ENCODE measurements at regions not wholly inside any gene's neighbourhood (a gene's known extent, or its start where the extent isn't known, plus 50 kb on each side); places are given as distances from the start of the nearest gene placed in this dataset.

- 79% methylated on average over 2 of the region's 2 CpGs for WGBS (ENCODE audit: low lambda C conversion rate, missing lambda C conversion rate)
- no peak for DNase-seq (ENCODE audit: low spot score)
- no peaks in the 10 kb centered on the region for H3K9me2 ChIP-seq (replicated peaks; ENCODE audit: insufficient read depth)
- no peaks in the 10 kb centered on the region for H3K4me1 ChIP-seq (ENCODE audit: insufficient read depth)
- TF ChIP-seq EZH2phosphoT487 (IDR thresholded peaks at IDR 0.05; ENCODE audit: low read depth, severe bottlenecking, unreplicated experiment) (no peak), EZH2 (IDR thresholded peaks at IDR 0.05; ENCODE audit: borderline replicate concordance) (no peak)
- TF ChIP-seq, protein P1, sequence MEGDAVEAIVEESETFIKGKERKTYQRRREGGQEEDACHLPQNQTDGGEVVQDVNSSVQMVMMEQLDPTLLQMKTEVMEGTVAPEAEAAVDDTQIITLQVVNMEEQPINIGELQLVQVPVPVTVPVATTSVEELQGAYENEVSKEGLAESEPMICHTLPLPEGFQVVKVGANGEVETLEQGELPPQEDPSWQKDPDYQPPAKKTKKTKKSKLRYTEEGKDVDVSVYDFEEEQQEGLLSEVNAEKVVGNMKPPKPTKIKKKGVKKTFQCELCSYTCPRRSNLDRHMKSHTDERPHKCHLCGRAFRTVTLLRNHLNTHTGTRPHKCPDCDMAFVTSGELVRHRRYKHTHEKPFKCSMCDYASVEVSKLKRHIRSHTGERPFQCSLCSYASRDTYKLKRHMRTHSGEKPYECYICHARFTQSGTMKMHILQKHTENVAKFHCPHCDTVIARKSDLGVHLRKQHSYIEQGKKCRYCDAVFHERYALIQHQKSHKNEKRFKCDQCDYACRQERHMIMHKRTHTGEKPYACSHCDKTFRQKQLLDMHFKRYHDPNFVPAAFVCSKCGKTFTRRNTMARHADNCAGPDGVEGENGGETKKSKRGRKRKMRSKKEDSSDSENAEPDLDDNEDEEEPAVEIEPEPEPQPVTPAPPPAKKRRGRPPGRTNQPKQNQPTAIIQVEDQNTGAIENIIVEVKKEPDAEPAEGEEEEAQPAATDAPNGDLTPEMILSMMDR (IDR thresholded peaks at IDR 0.05; ENCODE audit: poor library complexity): no peak
- no peaks in the 10 kb centered on the region for H3K36me3 ChIP-seq (replicated peaks; ENCODE audit: insufficient read depth, low read depth)
- H3K9me3 ChIP-seq (ENCODE audit: low read depth): no peaks in the 10 kb centered on the region
- no peak overlapping the region for H3K27ac ChIP-seq
- no peak overlapping the region for H2AFZ ChIP-seq
- no peaks in the 10 kb centered on the region for H3K27me3 ChIP-seq
- H3K4me2 ChIP-seq: no peak overlapping the region
- no peaks in the 10 kb centered on the region for H4K20me1 ChIP-seq (ENCODE audit: insufficient read depth, poor library complexity, severe bottlenecking)
- no peak overlapping the region for H3K4me3 ChIP-seq
- no peaks in the 10 kb centered on the region for H3K79me2 ChIP-seq
Measured at GRCh38 chr2:207236156-207236935, 70.6 kb upstream of the KLF7 start.

DNA sequence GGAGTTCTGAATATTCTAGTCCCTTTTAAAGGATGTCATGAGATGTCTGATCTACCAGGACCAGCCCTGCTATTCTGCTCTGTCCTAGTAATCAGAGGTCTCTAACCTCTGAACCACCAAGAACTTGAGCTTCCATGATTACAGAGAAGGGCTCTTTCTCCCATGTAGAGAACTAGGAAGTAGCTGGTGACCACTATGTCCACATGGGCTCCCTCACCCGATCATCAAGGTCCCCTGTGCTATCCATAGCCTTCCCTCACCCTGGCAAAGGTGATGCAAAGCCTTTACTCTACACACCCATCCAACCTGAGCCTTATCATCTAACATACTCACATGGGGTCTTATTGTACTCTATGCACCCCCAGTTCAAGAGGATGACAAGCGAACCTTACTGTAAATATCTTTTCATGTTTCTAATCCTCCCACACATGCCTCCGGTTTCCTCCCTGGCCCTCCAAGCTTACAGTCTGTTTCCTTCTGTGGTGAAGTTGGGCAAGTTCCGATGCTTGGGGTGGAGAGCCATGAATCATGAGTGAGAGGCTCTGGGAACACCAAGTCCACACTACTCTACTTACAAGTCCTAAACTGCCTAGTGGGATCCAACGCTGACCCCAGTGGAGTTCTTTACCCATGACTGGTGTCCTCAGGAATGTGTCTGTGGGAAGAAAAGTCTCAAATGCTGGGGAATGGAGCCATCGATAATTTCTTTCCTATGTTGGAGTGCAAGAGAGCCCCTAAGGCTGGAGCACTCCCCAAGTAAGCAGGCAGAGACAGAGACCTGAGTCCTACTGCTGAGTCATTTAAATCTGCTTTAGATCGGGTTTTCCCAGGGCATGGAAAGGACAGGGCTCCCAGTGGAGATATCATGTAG, 73.3 kb upstream of the KLF7 start:
- H3K4me2 ChIP-seq: no peak overlapping the region
- no peaks in the 10 kb centered on the region for H3K9me2 ChIP-seq (replicated peaks; ENCODE audit: insufficient read depth)
- no peaks in the 10 kb centered on the region for H3K27me3 ChIP-seq
- WGBS (ENCODE audit: low lambda C conversion rate, missing lambda C conversion rate): 85% methylated on average over 7 of the region's 7 CpGs
- H4K20me1 ChIP-seq (ENCODE audit: insufficient read depth, poor library complexity, severe bottlenecking): no peaks in the 10 kb centered on the region
- peak overlapping the region; percentile 31 for H3K27ac ChIP-seq
- H2AFZ ChIP-seq: no peak overlapping the region
- H3K36me3 ChIP-seq (replicated peaks; ENCODE audit: insufficient read depth, low read depth): no peaks in the 10 kb centered on the region
- peak; percentile 38 for DNase-seq (ENCODE audit: low spot score)
- H3K4me3 ChIP-seq: no peak overlapping the region
- no peaks in the 10 kb centered on the region for H3K79me2 ChIP-seq
- no peaks in the 10 kb centered on the region for H3K9me3 ChIP-seq (ENCODE audit: low read depth)
- no peaks in the 10 kb centered on the region for H3K4me1 ChIP-seq (ENCODE audit: insufficient read depth)
- no peak for TF ChIP-seq EZH2phosphoT487 (IDR thresholded peaks at IDR 0.05; ENCODE audit: low read depth, severe bottlenecking, unreplicated experiment)
- TF ChIP-seq EZH2 (IDR thresholded peaks at IDR 0.05; ENCODE audit: borderline replicate concordance): no peak
- TF ChIP-seq, protein P1 (IDR thresholded peaks at IDR 0.05; ENCODE audit: poor library complexity): no peak

GRCh38 chr2:207239754-207240494, 74.2 kb upstream of the KLF7 start:
- TF ChIP-seq EZH2 (IDR thresholded peaks at IDR 0.05; ENCODE audit: borderline replicate concordance) (no peak), EZH2phosphoT487 (IDR thresholded peaks at IDR 0.05; ENCODE audit: low read depth, severe bottlenecking, unreplicated experiment) (no peak)
- TF ChIP-seq, protein P1 (IDR thresholded peaks at IDR 0.05; ENCODE audit: poor library complexity): no peak
- WGBS (ENCODE audit: low lambda C conversion rate, missing lambda C conversion rate): 79% methylated on average over 9 of the region's 9 CpGs

More at GRCh38 chr2:207239754-207240494, 74.2 kb upstream of the KLF7 start:
- Histone ChIP-seq H3K4me1 (ENCODE audit: insufficient read depth) (no peaks in the 10 kb centered on the region), H3K79me2 (no peaks in the 10 kb centered on the region), H3K4me3 (no peak overlapping the region), H4K20me1 (ENCODE audit: insufficient read depth, poor library complexity, severe bottlenecking) (no peaks in the 10 kb centered on the region), H3K4me2 (no peak overlapping the region), H3K9me2 (replicated peaks; ENCODE audit: insufficient read depth) (no peaks in the 10 kb centered on the region), H3K27me3 (no peaks in the 10 kb centered on the region), H3K9me3 (ENCODE audit: low read depth) (no peaks in the 10 kb centered on the region), H3K36me3 (replicated peaks; ENCODE audit: insufficient read depth, low read depth) (no peaks in the 10 kb centered on the region), H3K27ac (peak overlapping the region; percentile 31), H2AFZ (no peak overlapping the region)
- no peak for DNase-seq (ENCODE audit: low spot score)
